ENCODE measurements at regions not wholly inside any gene's neighbourhood (a gene's known extent, or its start where the extent isn't known, plus 50 kb on each side); places are given as distances from the start of the nearest gene placed in this dataset.

DNA sequence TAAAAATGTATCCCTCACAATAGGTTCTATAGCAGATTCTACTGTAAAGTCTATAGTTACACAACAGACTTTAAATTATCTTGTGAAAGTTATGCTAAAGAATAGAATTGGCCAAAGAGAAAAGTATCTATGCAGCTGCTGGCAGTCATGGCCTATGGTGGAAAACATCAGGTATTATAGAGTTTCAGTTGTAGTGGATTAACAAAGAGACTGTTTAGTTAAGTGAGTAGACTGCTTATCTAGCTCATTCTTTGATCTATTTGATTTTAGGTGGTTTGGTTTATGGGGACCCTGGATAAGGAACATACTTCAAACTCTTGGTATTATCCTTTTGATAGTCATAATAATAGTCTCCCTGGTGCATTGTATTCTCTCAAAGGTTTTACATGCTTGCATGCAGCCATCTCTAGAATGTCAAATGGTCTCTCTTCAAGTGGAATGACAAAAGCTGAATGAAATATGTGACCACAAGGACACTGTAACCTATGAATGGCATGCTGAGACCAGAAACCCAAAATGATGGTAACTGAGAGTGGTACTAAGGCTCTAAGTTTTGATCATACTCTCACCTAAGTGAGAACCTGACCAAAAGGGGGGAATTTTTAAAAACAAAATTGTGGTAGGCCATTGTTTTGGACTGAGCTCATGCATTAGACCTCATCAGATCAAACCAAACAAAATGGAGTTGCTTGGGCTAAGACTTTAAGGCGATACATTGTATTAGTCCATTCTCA lies 54.9 kb upstream of the NAMPT start:
- DNase-seq = no peak

DNA sequence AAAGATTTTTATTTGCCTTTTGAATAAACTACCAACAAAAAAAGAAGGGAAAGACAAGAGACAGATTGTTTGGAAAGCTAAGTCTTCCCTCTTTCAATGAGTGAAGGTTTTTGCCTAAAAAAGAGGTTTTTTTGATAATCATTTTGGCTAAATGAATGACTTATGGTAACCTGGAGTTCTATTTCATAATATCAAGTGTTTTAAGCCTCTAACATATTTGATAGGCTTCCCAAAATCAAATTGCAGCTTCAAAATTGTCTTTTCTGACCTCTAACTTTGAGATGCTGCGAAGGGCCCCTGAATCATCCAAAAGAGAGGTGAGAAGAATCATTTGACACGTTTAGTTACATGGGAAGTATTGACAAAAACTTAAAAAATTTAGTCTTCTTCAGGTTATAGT lies 53.0 kb upstream of the NAMPT start:
- no peak for DNase-seq

DNA sequence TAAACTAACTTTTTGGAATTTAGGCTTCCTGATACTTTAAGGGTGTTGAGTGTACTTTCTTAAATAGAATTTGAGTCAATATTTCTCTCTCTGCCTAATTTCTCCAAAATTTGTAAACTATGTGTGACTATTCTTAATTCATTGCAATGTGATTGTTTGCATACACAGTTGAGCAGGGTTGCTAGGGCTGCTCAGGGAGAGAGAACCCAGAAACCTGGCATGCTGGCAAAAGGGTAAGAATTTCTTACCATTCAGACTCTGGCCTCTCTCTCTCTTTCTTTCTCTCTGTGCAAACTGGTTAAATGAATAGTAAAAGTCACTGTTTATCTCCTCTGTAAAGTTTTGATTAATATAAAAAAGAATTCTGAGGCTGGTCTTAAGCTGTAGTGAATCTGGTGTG lies 51.0 kb upstream of the NAMPT start:
- DNase-seq = no peak

Data from NCI-H82 (cell line).